HG03439 (cell line): ENCODE measurements at regions not wholly inside any gene's neighbourhood (a gene's known extent, or its start where the extent isn't known, plus 50 kb on each side); places are given as distances from the start of the nearest gene placed in this dataset.
"Not testable (repeated sequence)": the region's sequence is repeated elsewhere in the genome, so short reads cannot be mapped to it uniquely, and the experiment has no call there.

Experiments
- ATAC-seq: cut with Tn5 transposase; IDR thresholded peaks from one replicate; pipeline ENCODE4 v1.9.1; 2021; ENCODE audit warnings: mild to moderate bottlenecking, moderate library complexity; ENCODE audit not compliant: unreplicated experiment

- ATAC-seq, result not testable (repeated sequence)
These were observed 109.8 kb downstream of the RNASET2 start for GRCh38 chr6:166846446-166847142.

- no peak for ATAC-seq
These were observed 113.7 kb downstream of the RNASET2 start for GRCh38 chr6:166842607-166843006.

DNA sequence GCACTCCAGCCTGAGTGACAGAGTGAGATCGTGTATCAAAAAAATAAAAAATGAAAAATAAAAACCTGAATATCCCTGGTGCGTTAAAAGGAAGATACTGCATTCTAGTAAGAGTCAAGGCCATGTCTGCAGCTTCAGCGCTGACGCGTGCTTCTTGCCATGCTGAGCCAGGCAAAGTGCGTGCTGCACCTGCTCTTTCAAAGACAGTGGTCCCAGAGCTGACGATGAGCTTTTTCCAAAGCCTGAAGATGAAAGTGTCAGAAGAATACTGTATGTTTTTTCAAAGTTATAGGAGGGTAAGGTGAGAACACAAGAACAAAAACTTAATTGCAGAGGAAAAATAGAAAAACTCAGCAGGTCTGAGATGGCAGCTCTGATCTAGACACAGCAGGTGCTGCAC lies 115.1 kb downstream of the RNASET2 start:
- ATAC-seq, result no peak

DNA sequence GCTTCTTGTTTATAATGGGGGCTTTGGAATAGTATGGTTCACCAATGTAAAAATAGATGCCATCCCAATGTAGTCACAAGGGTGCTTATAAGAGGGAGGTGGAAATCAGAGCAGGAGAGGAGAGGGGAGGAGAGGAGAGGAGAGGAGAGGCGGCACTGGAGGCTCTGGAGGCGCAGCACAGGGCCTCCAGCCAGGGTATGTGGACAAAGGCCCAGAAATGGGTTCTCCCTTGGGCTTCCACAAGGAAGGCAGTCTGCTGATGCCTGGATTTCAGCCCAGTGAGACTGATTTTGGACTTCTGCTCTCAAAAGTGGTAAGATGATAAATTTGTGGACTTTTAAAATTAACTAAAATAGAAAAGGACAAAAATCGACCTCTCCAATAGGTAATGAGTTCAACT lies 116.8 kb downstream of the RNASET2 start:
- no peak for ATAC-seq

DNA sequence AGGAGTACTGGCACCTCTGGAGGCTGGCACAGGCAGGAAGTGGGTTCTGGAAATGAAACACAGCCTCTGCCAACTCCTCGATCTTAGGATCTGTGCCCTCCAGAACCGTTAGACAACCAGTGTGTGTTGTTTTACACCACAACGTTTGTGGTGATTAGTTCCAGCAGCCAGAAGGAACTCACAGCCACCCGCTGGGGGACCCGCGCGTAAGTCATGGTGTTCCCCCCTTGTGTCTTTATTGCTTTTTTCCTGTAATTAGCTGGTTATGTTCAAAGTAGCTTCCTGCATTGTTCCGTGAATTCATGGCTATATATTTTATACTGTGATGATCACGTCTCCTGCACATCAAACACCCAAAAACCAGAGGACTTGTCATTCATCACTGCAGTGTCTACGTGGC lies 117.4 kb downstream of the RNASET2 start:
- ATAC-seq, result no peak

DNA sequence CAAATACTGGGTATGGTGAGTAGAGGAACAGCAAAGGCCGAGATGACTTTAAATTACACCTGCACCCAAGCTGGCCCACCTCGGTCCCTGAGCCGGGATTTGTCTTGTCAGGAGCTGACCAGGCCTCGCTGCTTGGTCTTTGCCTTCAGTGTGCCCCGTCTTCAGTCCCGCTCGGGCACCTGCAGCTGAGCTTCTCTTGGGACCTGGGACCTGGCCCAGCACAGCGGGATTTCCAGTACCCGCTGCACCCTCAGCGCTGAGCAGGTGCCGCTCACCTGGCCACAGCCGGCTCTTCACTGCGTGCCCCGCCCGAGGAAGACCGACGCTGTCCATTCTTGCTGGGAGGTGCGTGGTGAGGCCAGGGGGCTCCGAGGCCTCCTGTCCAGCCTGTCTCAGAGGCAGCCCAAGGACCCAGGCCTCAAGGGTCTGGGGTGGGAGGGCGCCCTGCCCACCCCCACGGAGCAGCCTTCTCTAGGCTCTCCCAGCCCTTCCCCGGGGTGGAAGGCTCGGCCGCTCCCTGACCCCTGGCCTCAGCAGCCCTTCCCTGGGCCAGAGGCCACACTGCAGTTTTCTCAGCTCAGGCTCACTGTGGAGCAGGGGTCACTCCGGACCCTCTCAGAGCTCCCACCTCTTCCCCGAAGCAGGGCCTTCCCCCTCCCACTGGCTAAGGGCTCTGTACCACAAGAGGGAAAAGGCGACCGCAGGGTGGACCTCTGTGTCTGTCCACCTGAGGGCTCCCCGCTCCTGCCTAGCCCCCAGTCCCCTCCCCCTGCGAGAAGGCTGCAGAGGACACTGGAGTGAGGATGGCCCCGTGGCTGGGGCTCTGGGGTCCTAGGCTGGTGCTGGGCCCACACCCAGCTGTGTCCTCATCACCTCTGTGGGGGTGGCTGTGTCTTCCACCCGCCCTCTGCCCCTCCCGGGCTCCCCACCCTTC lies 119.3 kb downstream of the RNASET2 start:
- no peak for ATAC-seq

DNA sequence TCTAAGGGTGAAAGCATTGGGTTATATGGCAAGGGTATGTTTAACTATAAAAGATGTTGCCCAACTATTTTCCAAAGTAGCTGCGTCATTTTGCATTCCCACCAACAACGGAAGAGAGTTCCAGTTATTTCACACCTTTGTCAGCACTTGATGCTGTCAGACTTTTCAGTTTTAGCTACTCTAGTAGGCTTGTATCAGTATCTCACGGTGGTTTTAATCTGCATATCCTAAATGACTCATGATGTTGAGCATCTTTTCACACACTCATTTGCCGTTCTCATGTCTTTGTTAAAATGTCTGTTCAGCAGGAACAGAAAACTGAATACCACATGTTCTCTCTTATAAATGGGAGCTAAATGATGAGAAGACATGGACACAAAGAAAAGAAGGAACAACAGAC lies 122.3 kb downstream of the RNASET2 start:
- no peak for ATAC-seq

DNA sequence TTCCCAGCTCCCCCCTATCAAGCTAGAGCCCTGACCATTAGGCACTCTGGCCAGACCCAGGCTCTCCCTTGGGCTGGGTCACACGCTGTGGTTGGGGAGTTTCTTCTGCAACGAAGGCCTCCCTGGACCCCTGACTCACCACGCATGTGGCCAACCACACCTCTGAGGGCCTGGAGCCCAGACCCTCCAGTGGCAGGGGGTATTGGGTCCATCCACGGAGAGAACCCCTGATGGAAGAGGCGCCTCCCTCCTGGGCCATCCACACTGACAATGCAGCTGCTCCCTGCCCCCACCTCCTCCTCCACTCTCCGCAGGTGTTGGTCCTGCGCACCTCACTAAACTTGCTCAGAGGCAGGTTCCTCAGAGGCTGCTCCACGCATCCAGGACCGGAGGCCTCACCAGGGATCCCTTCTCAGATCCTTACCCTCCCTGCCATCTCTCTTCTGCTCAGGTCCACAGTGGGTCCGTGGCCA lies 125.4 kb downstream of the RNASET2 start:
- peak; percentile 3 for ATAC-seq

DNA sequence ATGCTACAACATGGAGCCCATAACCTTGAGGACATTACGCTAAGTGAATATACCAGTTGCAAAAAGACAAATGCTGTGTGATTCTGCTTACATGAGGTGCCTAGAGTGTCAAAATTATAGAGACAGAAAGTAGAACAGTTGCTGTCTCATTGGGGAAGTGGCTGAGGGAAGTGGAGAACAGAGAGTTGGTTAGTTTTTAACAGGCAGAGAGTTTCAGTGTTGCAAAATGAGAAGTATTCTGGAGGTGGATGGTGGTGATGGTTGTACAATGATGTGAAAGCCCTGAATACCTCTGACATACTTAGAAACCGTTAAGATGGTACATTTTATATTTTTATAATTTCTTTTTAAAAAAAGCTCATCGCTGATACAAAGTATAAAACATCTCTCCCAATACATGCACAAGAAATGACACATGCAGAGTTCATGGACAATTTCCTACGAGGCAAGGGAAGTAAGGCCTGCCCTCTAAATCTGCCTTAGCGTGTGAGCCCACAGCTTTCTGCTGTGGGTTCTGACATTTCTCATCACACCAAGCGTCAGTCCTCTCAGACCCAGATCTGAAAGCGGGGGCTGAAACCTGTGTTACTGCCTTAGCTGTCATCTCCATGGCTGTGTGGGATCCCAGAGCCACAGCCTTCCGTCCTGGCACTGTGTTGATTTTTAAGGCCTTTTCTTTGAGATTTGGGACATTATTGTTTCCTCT lies 126.0 kb downstream of the RNASET2 start:
- ATAC-seq, result peak; percentile 87

- ATAC-seq, result no peak
These were observed 130.1 kb downstream of the RNASET2 start for GRCh38 chr6:166826264-166826663.

DNA sequence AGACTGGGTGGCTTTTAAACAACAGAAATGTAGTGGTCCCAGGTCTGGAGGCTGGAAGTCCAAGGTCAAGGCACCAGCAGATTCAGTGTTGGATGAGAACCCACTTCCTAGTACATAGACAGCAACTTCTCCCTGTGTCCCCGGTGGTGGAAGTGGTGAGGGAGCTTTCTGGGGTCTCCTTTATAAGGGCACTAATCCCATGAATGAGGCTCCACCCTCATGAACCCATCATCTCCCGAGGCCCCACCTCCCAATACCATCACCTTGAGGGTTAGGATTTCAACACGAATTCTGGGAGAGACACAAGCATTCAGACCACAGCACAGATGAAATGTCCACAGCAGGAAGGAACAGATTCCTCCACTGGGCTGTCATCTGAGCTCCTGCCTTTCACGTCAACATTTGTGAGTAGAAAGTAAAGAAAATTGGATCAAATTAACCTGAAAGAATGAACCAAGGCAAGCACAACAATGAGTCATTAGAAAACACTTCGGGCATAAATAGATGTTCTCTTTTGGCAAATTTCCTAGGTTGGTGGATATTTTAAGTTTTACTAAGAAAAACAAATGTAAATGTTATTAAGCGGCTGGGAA lies 130.7 kb downstream of the RNASET2 start:
- no peak for ATAC-seq

DNA sequence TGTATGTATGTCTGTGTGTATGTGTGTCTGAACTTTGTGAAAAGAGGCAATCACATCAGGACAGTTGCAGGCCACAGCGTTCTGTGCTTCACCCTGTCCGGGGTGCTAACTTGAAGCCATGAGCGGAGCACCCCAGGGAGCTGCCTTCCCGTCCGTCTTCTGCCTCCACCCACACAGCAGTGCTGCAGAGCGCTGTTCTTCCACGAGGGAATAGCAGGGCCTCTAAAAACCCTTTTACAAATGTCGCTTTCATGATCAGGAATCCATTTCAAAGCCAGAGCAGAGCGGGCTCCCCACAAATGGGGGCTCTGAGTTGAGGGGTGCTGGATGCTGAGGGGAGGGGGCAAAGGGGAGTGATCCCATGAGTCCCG lies 131.5 kb downstream of the RNASET2 start:
- ATAC-seq, result no peak

DNA sequence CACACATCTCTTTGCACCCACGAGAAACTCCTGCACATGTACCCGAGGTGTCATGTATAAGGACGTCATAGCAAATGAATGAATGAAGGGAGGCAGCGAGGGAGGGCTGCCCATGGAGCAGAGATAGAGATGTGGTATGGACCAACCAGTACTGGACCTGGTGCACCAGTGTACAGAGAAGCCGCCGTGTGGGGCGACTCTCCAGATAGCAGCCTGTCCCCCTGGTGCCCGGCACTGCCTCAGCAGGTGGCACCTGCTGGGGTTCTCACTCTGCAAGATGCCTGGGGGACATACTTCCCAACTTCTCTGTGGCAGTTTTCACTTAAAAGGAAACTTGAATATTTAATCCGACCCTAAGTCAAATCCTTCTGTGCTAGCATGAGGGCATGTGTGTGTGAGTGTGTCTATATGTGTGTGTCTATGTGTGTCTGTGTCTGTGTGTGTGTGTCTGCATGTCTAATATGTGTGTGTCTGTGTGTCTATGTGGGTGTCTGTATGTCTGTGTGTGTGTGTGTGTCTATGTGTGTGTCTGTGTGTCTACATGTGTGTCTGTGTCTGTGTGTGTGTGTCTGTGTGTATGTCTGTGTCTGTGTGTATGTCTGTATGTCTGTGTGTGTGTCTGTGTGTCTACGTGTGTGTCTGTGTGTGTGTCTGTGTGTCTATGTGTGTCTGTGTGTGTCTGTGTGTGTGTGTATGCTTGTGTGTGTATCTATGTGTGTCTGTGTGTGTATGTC lies 132.0 kb downstream of the RNASET2 start:
- ATAC-seq, result no peak

- no peak for ATAC-seq
These were observed 133.7 kb downstream of the RNASET2 start for GRCh38 chr6:166822609-166823008.

DNA sequence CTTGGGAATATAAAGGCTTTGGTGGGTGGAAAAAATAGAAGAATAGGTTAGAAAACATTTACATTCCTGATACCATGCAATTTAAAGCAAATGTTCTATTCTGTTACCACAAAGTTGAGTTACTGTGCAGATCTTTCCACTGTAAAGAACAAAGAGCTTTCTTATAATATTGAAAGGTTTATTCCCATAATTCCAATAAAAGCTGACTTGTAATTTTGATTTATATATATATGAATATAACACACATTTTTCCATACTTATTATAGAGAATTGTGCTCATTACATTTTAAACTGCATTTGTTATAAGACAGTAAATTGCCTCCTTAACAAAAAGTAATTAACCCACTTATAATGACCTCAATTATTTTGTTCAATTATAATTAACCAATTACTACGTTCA lies 135.9 kb downstream of the RNASET2 start:
- no peak for ATAC-seq

GRCh38 chr6:166820070-166820469 lies 136.3 kb downstream of the RNASET2 start:
- no peak for ATAC-seq

DNA sequence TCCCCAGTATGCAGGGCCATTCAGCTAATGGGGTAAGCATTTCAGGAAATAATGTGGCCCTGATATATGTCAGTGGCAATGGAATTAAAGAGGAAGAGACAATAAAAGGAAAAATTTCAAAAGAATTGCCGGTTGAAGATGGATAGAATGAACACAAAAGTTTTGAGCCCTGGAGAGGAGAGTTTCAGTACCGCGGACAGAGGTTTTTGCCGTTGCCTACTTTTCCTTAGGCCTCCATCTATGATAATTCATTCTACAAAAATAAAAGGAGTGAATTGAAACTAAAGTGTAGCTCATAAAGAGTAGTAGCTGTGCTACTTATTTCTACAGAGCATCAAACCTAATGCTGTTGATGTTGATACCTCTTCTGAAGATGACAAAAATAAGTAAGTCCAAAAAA lies 140.7 kb downstream of the RNASET2 start:
- ATAC-seq, result no peak

GRCh38 chr6:166814390-166814789 lies 142.0 kb downstream of the RNASET2 start:
- no peak for ATAC-seq

DNA sequence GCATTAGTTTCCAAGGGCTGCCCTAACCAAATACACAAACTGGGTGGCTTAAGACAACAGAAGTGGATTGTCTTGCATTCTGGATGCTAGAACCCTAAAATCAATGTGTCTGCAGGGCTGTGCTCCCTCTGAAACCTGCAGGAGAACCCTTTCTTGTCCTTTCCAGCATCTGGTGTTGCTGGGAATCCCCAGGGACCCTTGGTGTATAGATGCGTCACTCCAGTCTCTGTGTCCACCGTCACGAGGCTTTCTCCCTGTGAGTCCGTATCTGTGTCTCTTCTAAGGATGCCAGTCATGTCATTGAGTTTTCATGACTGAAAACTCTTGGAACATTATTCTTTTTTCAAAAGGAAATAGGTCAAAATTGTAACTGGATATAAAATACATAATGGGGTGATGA lies 142.9 kb downstream of the RNASET2 start:
- no peak for ATAC-seq

GRCh38 chr6:166810864-166811263 lies 145.5 kb downstream of the RNASET2 start:
- no peak for ATAC-seq
